ENCODE measurements at regions not wholly inside any gene's neighbourhood (a gene's known extent, or its start where the extent isn't known, plus 50 kb on each side); places are given as distances from the start of the nearest gene placed in this dataset.

- no peak for TF ChIP-seq CTCF (IDR thresholded peaks at IDR 0.05; ENCODE audit: low read depth, low read length)
- DNase-seq (ENCODE audit: low read depth in 2 of 2) = peak; percentile 35 to 74
Observed at GRCh38 chr12:124517260-124518050, 50.0 kb downstream of the NCOR2 start.

DNA sequence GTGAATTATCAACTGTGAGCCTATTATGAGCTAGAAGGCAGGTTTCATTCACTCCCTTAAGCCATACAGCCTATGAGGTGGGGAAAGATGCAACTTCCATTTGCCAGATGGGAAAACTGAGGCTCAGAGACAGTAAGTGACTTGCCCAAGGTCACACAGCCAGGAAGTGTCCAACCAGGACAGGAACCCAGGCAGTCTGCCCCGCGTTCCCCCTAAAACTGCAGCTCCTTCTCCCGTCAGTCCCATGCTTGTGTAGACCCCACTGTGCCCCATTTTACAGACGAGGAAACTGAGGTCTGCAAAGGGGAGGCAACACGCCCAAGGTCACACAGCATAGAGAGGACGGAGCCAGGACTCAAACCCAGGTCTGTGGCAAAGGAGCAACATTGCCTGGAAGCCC, 50.6 kb downstream of the NCOR2 start:
- no peak for TF ChIP-seq CTCF (IDR thresholded peaks at IDR 0.05; ENCODE audit: low read depth, low read length)
- no peak for DNase-seq (ENCODE audit: low read depth in 2 of 2)
- H3K4me3 ChIP-seq (replicated peaks in 1 of 2; ENCODE audit: low read depth in 2 of 2, low read length in 2 of 2) = peak overlapping the region; percentile 47 to 65

More at GRCh38 chr12:124517260-124518050, 50.0 kb downstream of the NCOR2 start:
- H3K4me3 ChIP-seq (replicated peaks in 1 of 2; ENCODE audit: low read depth in 2 of 2, low read length in 2 of 2) = peak overlapping the region; percentile 47 to 65

DNA sequence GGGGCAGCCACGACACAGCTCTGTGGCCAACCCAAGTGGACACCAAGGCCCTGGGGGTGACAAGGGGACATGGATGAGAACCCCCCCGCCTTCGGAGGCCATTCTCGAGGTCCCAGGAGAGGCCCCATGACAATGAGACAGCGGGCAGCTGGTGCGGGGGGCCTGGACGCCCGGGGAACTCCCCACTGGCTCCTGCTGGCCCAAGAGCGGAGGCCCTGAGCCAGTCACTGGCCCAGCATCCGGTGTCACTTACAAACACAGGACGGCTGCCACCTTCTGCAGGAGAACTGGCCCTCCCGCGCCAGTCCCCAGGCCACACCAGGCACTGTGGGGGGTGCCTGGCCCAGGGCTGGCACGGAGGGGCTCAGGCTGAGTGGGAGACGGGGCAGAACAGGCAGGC, 51.4 kb downstream of the NCOR2 start:
- H3K4me3 ChIP-seq (replicated peaks in 1 of 2; ENCODE audit: low read depth in 2 of 2, low read length in 2 of 2) = peak overlapping the region in 1 of 2 donors; percentile 65
- DNase-seq (ENCODE audit: low read depth in 2 of 2) = no peak
- no peak for TF ChIP-seq CTCF (IDR thresholded peaks at IDR 0.05; ENCODE audit: low read depth, low read length)

- TF ChIP-seq CTCF (IDR thresholded peaks at IDR 0.05; ENCODE audit: low read depth, low read length) = no peak
- DNase-seq (ENCODE audit: low read depth in 2 of 2) = no peak
- H3K4me3 ChIP-seq (replicated peaks in 1 of 2; ENCODE audit: low read depth in 2 of 2, low read length in 2 of 2) = no peak overlapping the region
Observed at GRCh38 chr12:124514996-124515932, 52.1 kb downstream of the NCOR2 start.

- no peak overlapping the region for H3K4me3 ChIP-seq (replicated peaks in 1 of 2; ENCODE audit: low read depth in 2 of 2, low read length in 2 of 2)
- DNase-seq (ENCODE audit: low read depth in 2 of 2) = no peak
- TF ChIP-seq CTCF (IDR thresholded peaks at IDR 0.05; ENCODE audit: low read depth, low read length) = no peak
Observed at GRCh38 chr12:124514145-124514995, 53.0 kb downstream of the NCOR2 start.

DNA sequence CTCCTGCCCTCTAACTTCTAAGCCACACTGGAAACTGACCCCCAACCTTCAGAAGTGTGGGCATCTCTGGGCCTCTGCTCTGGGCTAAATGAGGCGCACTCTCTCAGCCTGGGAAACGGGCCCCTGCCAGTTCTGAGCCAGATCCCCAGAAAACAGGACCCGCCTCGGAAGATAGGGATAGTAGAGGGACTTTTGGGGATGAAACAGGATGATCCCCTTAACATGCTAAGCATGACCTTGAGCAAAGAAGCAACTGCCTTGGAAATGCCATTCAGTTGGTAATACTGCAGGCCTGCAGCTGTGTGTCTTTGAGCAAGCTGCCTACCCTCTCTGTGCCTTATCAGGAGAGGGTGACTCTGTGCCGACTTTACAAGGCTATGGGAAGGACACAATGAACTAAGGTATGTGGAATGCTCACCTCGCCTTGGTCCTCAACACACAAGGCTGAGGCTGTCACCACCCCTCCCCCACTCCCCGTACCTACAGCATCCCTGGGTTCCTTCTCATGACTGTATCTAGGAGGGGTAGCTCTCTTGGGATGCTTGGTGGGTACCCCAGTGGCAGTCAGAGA, 54.0 kb downstream of the NCOR2 start:
- no peak overlapping the region for H3K4me3 ChIP-seq (replicated peaks in 1 of 2; ENCODE audit: low read depth in 2 of 2, low read length in 2 of 2)
- no peak for TF ChIP-seq CTCF (IDR thresholded peaks at IDR 0.05; ENCODE audit: low read depth, low read length)
- peak in 1 of 2 donors; percentile 43 for DNase-seq (ENCODE audit: low read depth in 2 of 2)
